K562 (cell line): ENCODE measurements at regions not wholly inside any gene's neighbourhood (a gene's known extent, or its start where the extent isn't known, plus 50 kb on each side); places are given as distances from the start of the nearest gene placed in this dataset.

Source experiments
- ATF4 ChIP-seq: fragments of 450-650 bp; formaldehyde crosslinking; IDR thresholded peaks from 2 replicates; pipeline ENCODE4 v1.4.0; 2022; ENCODE audit warnings: mild to moderate bottlenecking, moderate library complexity
- DDX20 ChIP-seq: fragments of 450-650 bp; IDR thresholded peaks from 2 replicates; pipeline ENCODE4 v1.6.1; 2016; ENCODE audit warnings: missing genetic modification characterization, low read depth, mild to moderate bottlenecking, missing compliant biosample characterization, moderate library complexity
- FOXK2 ChIP-seq, 2 experiments: fragments of 450-650 bp; IDR thresholded peaks in 1 of 2; conservative IDR thresholded peaks in 1 of 2; 2 replicates each; pipeline ENCODE4 v1.6.1; 2016; ENCODE audit warnings: low read depth in 2 of 2, mild to moderate bottlenecking in 1 of 2
- GTF3C2 ChIP-seq: IDR thresholded peaks from 3 replicates; pipeline ENCODE4 v1.6.1; 2011; ENCODE audit warnings: borderline replicate concordance, mild to moderate bottlenecking, moderate library complexity; ENCODE audit not compliant: insufficient read length; ENCODE audit errors: extremely low read depth
- HDGF ChIP-seq: fragments of 450-650 bp; IDR thresholded peaks from 2 replicates; pipeline ENCODE4 v1.6.1; 2016
- HNRNPL ChIP-seq: fragments of 200-400 bp; formaldehyde crosslinking; IDR thresholded peaks from 2 replicates; pipeline ENCODE4 v1.6.1; 2017; ENCODE audit warnings: low read depth, mild to moderate bottlenecking, low read length
- POLR2AphosphoS2 ChIP-seq: IDR thresholded peaks from 2 replicates; pipeline ENCODE4 v1.6.1; 2012; ENCODE audit warnings: low read length, improper control_type of control experiment
- TF ChIP-seq, protein P1 (sequence below), 3 experiments: IDR thresholded peaks in 2 of 3; conservative IDR thresholded peaks in 1 of 3; 2 replicates each; pipeline ENCODE4 v1.5.1; 2011 to 2012; ENCODE audit warnings: low read length in 3 of 3, mild to moderate bottlenecking in 3 of 3, control low read depth in 2 of 3, improper control_type of control experiment in 1 of 3, inconsistent platforms in 1 of 3, low read depth in 1 of 3, mixed read lengths in 1 of 3, moderate library complexity in 1 of 3; ENCODE audit not compliant: insufficient read depth in 2 of 3

GRCh38 chr10:34018129-34018528 is 683.7 kb upstream of the NRP1 start:
- no peak for TF ChIP-seq HDGF
- TF ChIP-seq FOXK2 (conservative IDR thresholded peaks at IDR 0.05 in 1 of 2, IDR thresholded peaks at IDR 0.05 in 1 of 2; ENCODE audit: low read depth in 2 of 2) = no peak
- no peak for TF ChIP-seq POLR2AphosphoS2
- TF ChIP-seq, protein P1, sequence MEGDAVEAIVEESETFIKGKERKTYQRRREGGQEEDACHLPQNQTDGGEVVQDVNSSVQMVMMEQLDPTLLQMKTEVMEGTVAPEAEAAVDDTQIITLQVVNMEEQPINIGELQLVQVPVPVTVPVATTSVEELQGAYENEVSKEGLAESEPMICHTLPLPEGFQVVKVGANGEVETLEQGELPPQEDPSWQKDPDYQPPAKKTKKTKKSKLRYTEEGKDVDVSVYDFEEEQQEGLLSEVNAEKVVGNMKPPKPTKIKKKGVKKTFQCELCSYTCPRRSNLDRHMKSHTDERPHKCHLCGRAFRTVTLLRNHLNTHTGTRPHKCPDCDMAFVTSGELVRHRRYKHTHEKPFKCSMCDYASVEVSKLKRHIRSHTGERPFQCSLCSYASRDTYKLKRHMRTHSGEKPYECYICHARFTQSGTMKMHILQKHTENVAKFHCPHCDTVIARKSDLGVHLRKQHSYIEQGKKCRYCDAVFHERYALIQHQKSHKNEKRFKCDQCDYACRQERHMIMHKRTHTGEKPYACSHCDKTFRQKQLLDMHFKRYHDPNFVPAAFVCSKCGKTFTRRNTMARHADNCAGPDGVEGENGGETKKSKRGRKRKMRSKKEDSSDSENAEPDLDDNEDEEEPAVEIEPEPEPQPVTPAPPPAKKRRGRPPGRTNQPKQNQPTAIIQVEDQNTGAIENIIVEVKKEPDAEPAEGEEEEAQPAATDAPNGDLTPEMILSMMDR (IDR thresholded peaks at IDR 0.05 in 2 of 3, conservative IDR thresholded peaks at IDR 0.05 in 1 of 3; ENCODE audit: insufficient read depth in 2 of 3, low read depth in 1 of 3, low read length in 3 of 3) = no peak
- no peak for TF ChIP-seq ATF4
- TF ChIP-seq DDX20 = no peak
- no peak for TF ChIP-seq HNRNPL
- TF ChIP-seq GTF3C2 = no peak
